Neural crest cell (in vitro differentiated cells): ENCODE measurements at regions not wholly inside any gene's neighbourhood (a gene's known extent, or its start where the extent isn't known, plus 50 kb on each side); places are given as distances from the start of the nearest gene placed in this dataset.

ENCODE experiments used
- DNase-seq: peaks from one replicate; pipeline ENCODE4 v3.0.0; 2021; ENCODE audit warnings: low read depth, mixed read lengths, low spot score
- H3K27ac Mint-ChIP-seq: one replicate; pipeline ENCODE4 v1.8.0; 2021; ENCODE audit warnings: mild to moderate bottlenecking, mixed read lengths; ENCODE audit not compliant: unreplicated experiment
- H3K27me3 Mint-ChIP-seq: 2 replicates; pipeline ENCODE4 v1.8.0; 2021; ENCODE audit warnings: low read depth, mild to moderate bottlenecking, mixed read lengths
- H3K36me3 Mint-ChIP-seq: 2 replicates; pipeline ENCODE4 v1.8.0; 2021; ENCODE audit warnings: low read depth, mild to moderate bottlenecking, mixed read lengths
- H3K4me1 Mint-ChIP-seq: 2 replicates; pipeline ENCODE4 v1.8.0; 2021; ENCODE audit warnings: mixed read lengths
- H3K4me3 Mint-ChIP-seq: one replicate; pipeline ENCODE4 v1.8.0; 2021; ENCODE audit warnings: mild to moderate bottlenecking, mixed read lengths
- H3K9me3 Mint-ChIP-seq: 2 replicates; pipeline ENCODE4 v1.8.0; 2021; ENCODE audit warnings: mixed read lengths
- CTCF ChIP-seq: fragments of 200-600 bp; sonication (generic); conservative IDR thresholded peaks from 2 replicates; pipeline ENCODE4 v1.5.0; 2021; ENCODE audit warnings: antibody characterized with exemption, mild to moderate bottlenecking

- Mint-ChIP-seq H3K9me3 (no peaks in the 10 kb centered on the region), H3K4me1 (peaks cover 18% of the 10 kb centered on the region), H3K4me3 (no peak overlapping the region), H3K36me3 (no peaks in the 10 kb centered on the region), H3K27me3 (no peaks in the 10 kb centered on the region), H3K27ac (no peak overlapping the region)
- DNase-seq = no peak
- TF ChIP-seq CTCF = no peak
Observed at GRCh38 chr6:224350-224749, 67.9 kb upstream of the DUSP22 start.

- no peak overlapping the region for H3K4me3 Mint-ChIP-seq
- H3K9me3 Mint-ChIP-seq = no peaks in the 10 kb centered on the region
- H3K4me1 Mint-ChIP-seq = peaks cover 13% of the 10 kb centered on the region
- H3K27ac Mint-ChIP-seq = no peak overlapping the region
- no peaks in the 10 kb centered on the region for H3K36me3 Mint-ChIP-seq
- TF ChIP-seq CTCF = no peak
- no peaks in the 10 kb centered on the region for H3K27me3 Mint-ChIP-seq
- no peak for DNase-seq
Observed at GRCh38 chr6:225121-225721, 67.1 kb upstream of the DUSP22 start.

GRCh38 chr6:225907-226306 lies 66.4 kb upstream of the DUSP22 start:
- Mint-ChIP-seq H3K36me3 (no peaks in the 10 kb centered on the region), H3K27ac (no peak overlapping the region)

GRCh38 chr6:226516-227073 lies 65.7 kb upstream of the DUSP22 start:
- TF ChIP-seq CTCF = no peak
- Mint-ChIP-seq H3K27ac (no peak overlapping the region), H3K4me3 (no peak overlapping the region), H3K27me3 (no peaks in the 10 kb centered on the region), H3K36me3 (no peaks in the 10 kb centered on the region), H3K9me3 (no peaks in the 10 kb centered on the region), H3K4me1 (no peaks in the 10 kb centered on the region)
- no peak for DNase-seq

More at GRCh38 chr6:225907-226306, 66.4 kb upstream of the DUSP22 start:
- peaks cover 6% of the 10 kb centered on the region for H3K4me1 Mint-ChIP-seq
- no peak overlapping the region for H3K4me3 Mint-ChIP-seq
- no peak for TF ChIP-seq CTCF
- H3K9me3 Mint-ChIP-seq = no peaks in the 10 kb centered on the region
- H3K27me3 Mint-ChIP-seq = no peaks in the 10 kb centered on the region
- DNase-seq = no peak

- H3K36me3 Mint-ChIP-seq = no peaks in the 10 kb centered on the region
- H3K27me3 Mint-ChIP-seq = no peaks in the 10 kb centered on the region
- H3K27ac Mint-ChIP-seq = no peak overlapping the region
- TF ChIP-seq CTCF = no peak
- no peaks in the 10 kb centered on the region for H3K9me3 Mint-ChIP-seq
- no peaks in the 10 kb centered on the region for H3K4me1 Mint-ChIP-seq
- no peak overlapping the region for H3K4me3 Mint-ChIP-seq
- no peak for DNase-seq
Observed at GRCh38 chr6:227074-227782, 65.1 kb upstream of the DUSP22 start.
